ENCODE measurements at regions not wholly inside any gene's neighbourhood (a gene's known extent, or its start where the extent isn't known, plus 50 kb on each side); places are given as distances from the start of the nearest gene placed in this dataset.
A peak's percentile ranks its signal among the peaks of the same experiment; 100 is the strongest.

- no peak for DNase-seq (ENCODE audit: low read depth in 4 of 4, low spot score in 2 of 4)
These were observed 861.0 kb downstream of the SORCS3 start for GRCh38 chr10:105502058-105502457.

GRCh38 chr10:105494944-105495343 lies 853.9 kb downstream of the SORCS3 start:
- no peak for DNase-seq (ENCODE audit: low read depth in 4 of 4, low spot score in 2 of 4)

GRCh38 chr10:105494303-105494702 lies 853.2 kb downstream of the SORCS3 start:
- DNase-seq (ENCODE audit: low read depth in 4 of 4, low spot score in 2 of 4): no peak

GRCh38 chr10:105473170-105473569 lies 832.1 kb downstream of the SORCS3 start:
- DNase-seq (ENCODE audit: low read depth in 4 of 4, low spot score in 2 of 4): no peak

- DNase-seq (ENCODE audit: low read depth in 4 of 4, low spot score in 2 of 4): no peak
These were observed 827.7 kb downstream of the SORCS3 start for GRCh38 chr10:105468759-105469158.

GRCh38 chr10:105466521-105466920 lies 825.4 kb downstream of the SORCS3 start:
- no peak for DNase-seq (ENCODE audit: low read depth in 4 of 4, low spot score in 2 of 4)

GRCh38 chr10:105434970-105435369 lies 793.9 kb downstream of the SORCS3 start:
- DNase-seq (ENCODE audit: low read depth in 4 of 4, low spot score in 2 of 4): no peak

GRCh38 chr10:105413997-105414396 lies 772.9 kb downstream of the SORCS3 start:
- no peak for DNase-seq (ENCODE audit: low read depth in 4 of 4, low spot score in 2 of 4)

GRCh38 chr10:105409370-105409769 lies 768.3 kb downstream of the SORCS3 start:
- DNase-seq (ENCODE audit: low read depth in 4 of 4, low spot score in 2 of 4): no peak

- no peak for DNase-seq (ENCODE audit: low read depth in 4 of 4, low spot score in 2 of 4)
These were observed 765.4 kb downstream of the SORCS3 start for GRCh38 chr10:105406488-105406887.

GRCh38 chr10:105398202-105398601 lies 757.1 kb downstream of the SORCS3 start:
- DNase-seq (ENCODE audit: low read depth in 4 of 4, low spot score in 2 of 4): peak; percentile 2 to 21 (median 9)

GRCh38 chr10:105391670-105392351 lies 750.7 kb downstream of the SORCS3 start:
- DNase-seq (ENCODE audit: low read depth in 4 of 4, low spot score in 2 of 4): no peak

- no peak for DNase-seq (ENCODE audit: low read depth in 4 of 4, low spot score in 2 of 4)
These were observed 746.9 kb downstream of the SORCS3 start for GRCh38 chr10:105387971-105388370.

GRCh38 chr10:105383978-105384377 lies 742.9 kb downstream of the SORCS3 start:
- no peak for DNase-seq (ENCODE audit: low read depth in 4 of 4, low spot score in 2 of 4)

GRCh38 chr10:105370692-105371091 lies 729.6 kb downstream of the SORCS3 start:
- DNase-seq (ENCODE audit: low read depth in 4 of 4, low spot score in 2 of 4): no peak

GRCh38 chr10:105359708-105360107 lies 718.6 kb downstream of the SORCS3 start:
- no peak for DNase-seq (ENCODE audit: low read depth in 4 of 4, low spot score in 2 of 4)

- DNase-seq (ENCODE audit: low read depth in 4 of 4, low spot score in 2 of 4): peak in 2 of 4 donors; percentile 23 to 38
These were observed 717.8 kb downstream of the SORCS3 start for GRCh38 chr10:105358911-105359310.

- no peak for DNase-seq (ENCODE audit: low read depth in 4 of 4, low spot score in 2 of 4)
These were observed 715.5 kb downstream of the SORCS3 start for GRCh38 chr10:105356626-105357025.

- no peak for DNase-seq (ENCODE audit: low read depth in 4 of 4, low spot score in 2 of 4)
These were observed 712.9 kb downstream of the SORCS3 start for GRCh38 chr10:105354010-105354409.

- no peak for DNase-seq (ENCODE audit: low read depth in 4 of 4, low spot score in 2 of 4)
These were observed 711.7 kb downstream of the SORCS3 start for GRCh38 chr10:105352827-105353226.

- DNase-seq (ENCODE audit: low read depth in 4 of 4, low spot score in 2 of 4): no peak
These were observed 711.2 kb downstream of the SORCS3 start for GRCh38 chr10:105352281-105352680.

GRCh38 chr10:105351187-105351586 lies 710.1 kb downstream of the SORCS3 start:
- no peak for DNase-seq (ENCODE audit: low read depth in 4 of 4, low spot score in 2 of 4)

- no peak for DNase-seq (ENCODE audit: low read depth in 4 of 4, low spot score in 2 of 4)
These were observed 706.4 kb downstream of the SORCS3 start for GRCh38 chr10:105347487-105347886.
